Adrenal gland (tissue), 5 donors: ENCODE measurements at regions not wholly inside any gene's neighbourhood (a gene's known extent, or its start where the extent isn't known, plus 50 kb on each side); places are given as distances from the start of the nearest gene placed in this dataset.

Experiments used
- CTCF ChIP-seq, 6 experiments: fragments of 450-650 bp in 4 of 6; fragments of 200-600 bp in 2 of 6; sonication (generic) in 1 of 6; IDR thresholded peaks; 1 replicate in 5 of 6; 2 replicates in 1 of 6; pipeline versions ENCODE4 v1.5.1 to v1.8.0; 2016 to 2021; ENCODE audit warnings: antibody characterized with exemption in 6 of 6, mild to moderate bottlenecking in 2 of 6, moderate library complexity in 1 of 6
- POLR2A ChIP-seq, 2 donors: fragments of 450-650 bp; IDR thresholded peaks; one replicate each; pipeline ENCODE4 v1.6.1; 2017; ENCODE audit warnings: antibody characterized with exemption in 2 of 2, mild to moderate bottlenecking in 2 of 2, moderate library complexity in 1 of 2
- donor health status: DM: no; HTN: no; CAD: no.

- no peak for TF ChIP-seq CTCF (IDR thresholded peaks at IDR 0.05)
- no peak for TF ChIP-seq POLR2A (IDR thresholded peaks at IDR 0.05)
Observed at GRCh38 chr20:24736844-24737211, 212.2 kb upstream of the CST7 start.
